Activated CD4-positive, alpha-beta memory T cell treated with anti-CD3 and anti-CD28 coated beads for 36 hours (primary cell): ENCODE measurements at regions not wholly inside any gene's neighbourhood (a gene's known extent, or its start where the extent isn't known, plus 50 kb on each side); places are given as distances from the start of the nearest gene placed in this dataset.

Experiments
- CTCF ChIA-PET: fragments of 350-600 bp; sonication (Branson Sonifier 250); formaldehyde crosslinking; loops from one replicate; lab custom pipeline; 2021; ENCODE audit warnings: antibody characterized with exemption, inconsistent platforms; lab: Charles Lee
- POLR2A ChIA-PET: fragments of 350-600 bp; sonication (Branson Sonifier 250); formaldehyde crosslinking; loops from one replicate; lab custom pipeline; 2021; ENCODE audit warnings: antibody characterized with exemption; lab: Charles Lee
- DNase-seq: peaks from one replicate; pipeline ENCODE4 v3.0.0-alpha.2; 2020
- H3K27ac Mint-ChIP-seq: one replicate; pipeline ENCODE4 v1.8.0; 2021; ENCODE audit warnings: mixed read lengths
- H3K27me3 Mint-ChIP-seq: one replicate; pipeline ENCODE4 v1.8.0; 2021; ENCODE audit warnings: mixed read lengths
- H3K36me3 Mint-ChIP-seq: one replicate; pipeline ENCODE4 v1.8.0; 2021; ENCODE audit warnings: mixed read lengths
- H3K4me1 Mint-ChIP-seq: one replicate; pipeline ENCODE4 v1.8.0; 2021; ENCODE audit warnings: low read depth, mixed read lengths
- H3K4me3 Mint-ChIP-seq: one replicate; pipeline ENCODE4 v1.8.0; 2021; ENCODE audit warnings: mild to moderate bottlenecking, mixed read lengths
- H3K9me3 Mint-ChIP-seq: one replicate; pipeline ENCODE4 v1.8.0; 2021; ENCODE audit warnings: mixed read lengths
- intact Hi-C: fragments of 100-400 bp; cut with micrococcal nuclease; formaldehyde crosslinking; loops from one replicate; pipeline ENCODE4 v1.15.1; 2023

GRCh38 chr6:138550346-138550767 lies 51.1 kb upstream of the NHSL1 start:
- ChIA-PET CTCF (interaction anchor here (1.3 kb wide), 1 partner anchor 435 kb away, joined by 3 read pairs; no protein-coding TSS in a partner anchor), POLR2A (no interaction called here)
- H3K4me1 Mint-ChIP-seq, result peaks cover 5% of the 10 kb centered on the region
- intact Hi-C loops, result no loop called here
- no peak overlapping the region for H3K27ac Mint-ChIP-seq
- H3K9me3 Mint-ChIP-seq, result no peaks in the 10 kb centered on the region
- H3K36me3 Mint-ChIP-seq, result no peaks in the 10 kb centered on the region
- H3K4me3 Mint-ChIP-seq, result no peak overlapping the region
- H3K27me3 Mint-ChIP-seq, result peaks cover 7% of the 10 kb centered on the region
- DNase-seq, result no peak

- ChIA-PET POLR2A (no interaction called here), CTCF (no interaction called here)
- H3K9me3 Mint-ChIP-seq, result no peaks in the 10 kb centered on the region
- DNase-seq, result no peak
- H3K36me3 Mint-ChIP-seq, result no peaks in the 10 kb centered on the region
- H3K4me1 Mint-ChIP-seq, result no peaks in the 10 kb centered on the region
- intact Hi-C loops, result no loop called here
- no peak overlapping the region for H3K27ac Mint-ChIP-seq
- peaks cover 5% of the 10 kb centered on the region for H3K27me3 Mint-ChIP-seq
- no peak overlapping the region for H3K4me3 Mint-ChIP-seq
These were observed 54.9 kb upstream of the NHSL1 start for GRCh38 chr6:138554146-138554545.

- intact Hi-C loops, result no loop called here
- no peaks in the 10 kb centered on the region for H3K9me3 Mint-ChIP-seq
- H3K4me1 Mint-ChIP-seq, result no peaks in the 10 kb centered on the region
- ChIA-PET POLR2A (interaction anchor here (0.6 kb wide), 1 partner anchor 19 kb away, joined by 3 read pairs; no protein-coding TSS in a partner anchor), CTCF (interaction anchor here (1.1 kb wide), 1 partner anchor 33 kb away, joined by 3 read pairs; no protein-coding TSS in a partner anchor)
- H3K27ac Mint-ChIP-seq, result no peak overlapping the region
- no peak for DNase-seq
- no peaks in the 10 kb centered on the region for H3K36me3 Mint-ChIP-seq
- H3K27me3 Mint-ChIP-seq, result peaks cover 6% of the 10 kb centered on the region
- no peak overlapping the region for H3K4me3 Mint-ChIP-seq
These were observed 56.2 kb upstream of the NHSL1 start for GRCh38 chr6:138555421-138555988.

- POLR2A ChIA-PET, result no interaction called here
- intact Hi-C loops, result no loop called here
- CTCF ChIA-PET, result no interaction called here
- H3K4me3 Mint-ChIP-seq, result no peak overlapping the region
- peaks cover 8% of the 10 kb centered on the region for H3K27me3 Mint-ChIP-seq
- no peaks in the 10 kb centered on the region for H3K9me3 Mint-ChIP-seq
- H3K36me3 Mint-ChIP-seq, result no peaks in the 10 kb centered on the region
- no peak for DNase-seq
- H3K27ac Mint-ChIP-seq, result no peak overlapping the region
- no peaks in the 10 kb centered on the region for H3K4me1 Mint-ChIP-seq
These were observed 57.9 kb upstream of the NHSL1 start for GRCh38 chr6:138557147-138557546.

GRCh38 chr6:138559143-138559542 lies 59.8 kb upstream of the NHSL1 start:
- ChIA-PET POLR2A (no interaction called here), CTCF (no interaction called here)
- peaks cover 5% of the 10 kb centered on the region for H3K27me3 Mint-ChIP-seq
- no peak for DNase-seq
- H3K4me3 Mint-ChIP-seq, result no peak overlapping the region
- H3K36me3 Mint-ChIP-seq, result no peaks in the 10 kb centered on the region
- H3K4me1 Mint-ChIP-seq, result no peaks in the 10 kb centered on the region
- no peaks in the 10 kb centered on the region for H3K9me3 Mint-ChIP-seq
- intact Hi-C loops, result no loop called here
- H3K27ac Mint-ChIP-seq, result no peak overlapping the region

GRCh38 chr6:138560130-138560860 lies 61.0 kb upstream of the NHSL1 start:
- no peaks in the 10 kb centered on the region for H3K36me3 Mint-ChIP-seq
- intact Hi-C loops, result no loop called here
- no peaks in the 10 kb centered on the region for H3K4me1 Mint-ChIP-seq
- H3K9me3 Mint-ChIP-seq, result no peaks in the 10 kb centered on the region
- H3K27ac Mint-ChIP-seq, result no peak overlapping the region
- DNase-seq, result no peak
- H3K27me3 Mint-ChIP-seq, result peaks cover 10% of the 10 kb centered on the region
- CTCF ChIA-PET, result no interaction called here
- POLR2A ChIA-PET, result no interaction called here
- H3K4me3 Mint-ChIP-seq, result no peak overlapping the region

GRCh38 chr6:138562691-138563090 lies 63.4 kb upstream of the NHSL1 start:
- H3K4me1 Mint-ChIP-seq, result no peaks in the 10 kb centered on the region
- POLR2A ChIA-PET, result no interaction called here

GRCh38 chr6:138563231-138563630 lies 63.9 kb upstream of the NHSL1 start:
- Mint-ChIP-seq H3K4me1 (no peaks in the 10 kb centered on the region), H3K36me3 (no peaks in the 10 kb centered on the region), H3K27me3 (peaks cover 10% of the 10 kb centered on the region), H3K27ac (no peak overlapping the region), H3K9me3 (no peaks in the 10 kb centered on the region), H3K4me3 (no peak overlapping the region)
- CTCF ChIA-PET, result no interaction called here
- POLR2A ChIA-PET, result no interaction called here
- no peak for DNase-seq
- intact Hi-C loops, result no loop called here

More at GRCh38 chr6:138562691-138563090, 63.4 kb upstream of the NHSL1 start:
- Mint-ChIP-seq H3K36me3 (no peaks in the 10 kb centered on the region), H3K9me3 (no peaks in the 10 kb centered on the region), H3K27me3 (peaks cover 10% of the 10 kb centered on the region), H3K4me3 (no peak overlapping the region), H3K27ac (no peak overlapping the region)
- CTCF ChIA-PET, result no interaction called here
- intact Hi-C loops, result no loop called here
- no peak for DNase-seq

GRCh38 chr6:138563650-138564049 lies 64.4 kb upstream of the NHSL1 start:
- H3K27ac Mint-ChIP-seq, result no peak overlapping the region
- no peak for DNase-seq
- POLR2A ChIA-PET, result no interaction called here
- no peaks in the 10 kb centered on the region for H3K4me1 Mint-ChIP-seq
- H3K4me3 Mint-ChIP-seq, result no peak overlapping the region
- no peaks in the 10 kb centered on the region for H3K9me3 Mint-ChIP-seq
- intact Hi-C loops, result no loop called here
- H3K36me3 Mint-ChIP-seq, result no peaks in the 10 kb centered on the region
- CTCF ChIA-PET, result no interaction called here
- peaks cover 10% of the 10 kb centered on the region for H3K27me3 Mint-ChIP-seq

- no peak overlapping the region for H3K27ac Mint-ChIP-seq
- no peaks in the 10 kb centered on the region for H3K9me3 Mint-ChIP-seq
- no peak for DNase-seq
- intact Hi-C loops, result no loop called here
- H3K4me1 Mint-ChIP-seq, result no peaks in the 10 kb centered on the region
- ChIA-PET POLR2A (no interaction called here), CTCF (no interaction called here)
- peaks cover 8% of the 10 kb centered on the region for H3K27me3 Mint-ChIP-seq
- no peak overlapping the region for H3K4me3 Mint-ChIP-seq
- H3K36me3 Mint-ChIP-seq, result no peaks in the 10 kb centered on the region
These were observed 65.0 kb upstream of the NHSL1 start for GRCh38 chr6:138564170-138564721.

- peaks cover 6% of the 10 kb centered on the region for H3K27me3 Mint-ChIP-seq
- peaks cover 4% of the 10 kb centered on the region for H3K4me1 Mint-ChIP-seq
- CTCF ChIA-PET, result no interaction called here
These were observed 67.8 kb upstream of the NHSL1 start for GRCh38 chr6:138567052-138567451.

GRCh38 chr6:138568997-138569396 lies 69.7 kb upstream of the NHSL1 start:
- H3K4me1 Mint-ChIP-seq, result peaks cover 4% of the 10 kb centered on the region
- no peak for DNase-seq
- no peaks in the 10 kb centered on the region for H3K36me3 Mint-ChIP-seq
- ChIA-PET CTCF (interaction anchor here (0.9 kb wide), 1 partner anchor 20 kb away, joined by 4 read pairs; no protein-coding TSS in a partner anchor), POLR2A (no interaction called here)
- intact Hi-C loops, result no loop called here
- no peak overlapping the region for H3K27ac Mint-ChIP-seq
- peaks cover 10% of the 10 kb centered on the region for H3K27me3 Mint-ChIP-seq
- no peaks in the 10 kb centered on the region for H3K9me3 Mint-ChIP-seq
- H3K4me3 Mint-ChIP-seq, result no peak overlapping the region

More at GRCh38 chr6:138567052-138567451, 67.8 kb upstream of the NHSL1 start:
- Mint-ChIP-seq H3K4me3 (no peak overlapping the region), H3K9me3 (no peaks in the 10 kb centered on the region), H3K27ac (no peak overlapping the region), H3K36me3 (no peaks in the 10 kb centered on the region)
- POLR2A ChIA-PET, result interaction anchor here (0.5 kb wide), 1 partner anchor 184 kb away, joined by 3 read pairs; no protein-coding TSS in a partner anchor
- DNase-seq, result no peak
- intact Hi-C loops, result no loop called here
